OCI-LY7 (cell line): ENCODE measurements at regions not wholly inside any gene's neighbourhood (a gene's known extent, or its start where the extent isn't known, plus 50 kb on each side); places are given as distances from the start of the nearest gene placed in this dataset.

ENCODE experiments used
- BruUV-seq: library from RNA; stranded (reverse); fragments of 400-500 nt; replicated peaks from 2 replicates; lab custom pipeline; 2021; lab: Mats Ljungman, UMichigan
- CTCF ChIA-PET: fragments of 300-600 bp; sonication (Branson Sonifier 250); formaldehyde crosslinking; loops from one replicate; lab custom pipeline; 2022; ENCODE audit warnings: antibody characterized with exemption; ENCODE audit not compliant: unreplicated experiment; lab: Charles Lee
- POLR2A ChIA-PET: fragments of 300-600 bp; sonication (Branson Sonifier 250); formaldehyde crosslinking; loops from one replicate; lab custom pipeline; 2022; ENCODE audit warnings: antibody characterized with exemption; lab: Charles Lee
- DNase-seq: peaks from one replicate; pipeline ENCODE4 v3.0.0-alpha.2; 2015; ENCODE audit warnings: low spot score
- H2AFZ ChIP-seq: fragments of 200-600 bp; sonication (generic), shearing (Covaris generic); 2 replicates; pipeline ENCODE4 v1.6.1; 2014; ENCODE audit warnings: mild to moderate bottlenecking, antibody characterized with exemption, low read length, moderate library complexity
- H3K27ac ChIP-seq: fragments of 200-600 bp; sonication (generic); 2 replicates; pipeline ENCODE4 v1.5.1; 2014; ENCODE audit warnings: mixed run types, low read depth, mild to moderate bottlenecking, moderate library complexity, low read length, inconsistent platforms; ENCODE audit not compliant: poor library complexity, severe bottlenecking
- H3K36me3 ChIP-seq: fragments of 200-600 bp; sonication (generic); 2 replicates; pipeline ENCODE4 v1.6.1; 2014; ENCODE audit warnings: mild to moderate bottlenecking, antibody characterized with exemption, low read length, moderate library complexity, mixed read lengths; ENCODE audit not compliant: insufficient read depth
- H3K4me1 ChIP-seq: fragments of 200-600 bp; sonication (generic); 2 replicates; pipeline ENCODE4 v1.5.1; 2014; ENCODE audit warnings: mild to moderate bottlenecking, low read length; ENCODE audit not compliant: insufficient read depth, poor library complexity, severe bottlenecking
- H3K4me2 ChIP-seq: fragments of 200-600 bp; sonication (generic); 2 replicates; pipeline ENCODE4 v1.6.1; 2014; ENCODE audit warnings: mild to moderate bottlenecking, low read length
- H3K4me3 ChIP-seq: fragments of 200-600 bp; sonication (generic); 2 replicates; pipeline ENCODE4 v1.5.1; 2014; ENCODE audit warnings: mild to moderate bottlenecking, low read depth, low read length; ENCODE audit not compliant: poor library complexity, severe bottlenecking
- H3K79me2 ChIP-seq: fragments of 200-600 bp; sonication (generic); 2 replicates; pipeline ENCODE4 v1.6.1; 2016; ENCODE audit warnings: low read depth, mild to moderate bottlenecking, low read length, moderate library complexity, mixed read lengths; ENCODE audit not compliant: insufficient read depth
- H3K9me2 ChIP-seq: fragments of 200-600 bp; sonication (generic); 2 replicates; pipeline ENCODE4 v1.6.1; 2016; ENCODE audit warnings: mild to moderate bottlenecking, low read length, mixed read lengths; ENCODE audit not compliant: insufficient read depth
- H3K9me3 ChIP-seq: fragments of 200-600 bp; sonication (generic); 2 replicates; pipeline ENCODE4 v1.6.1; 2014; ENCODE audit warnings: mild to moderate bottlenecking, mixed run types, low read length, mixed read lengths
- H4K20me1 ChIP-seq: fragments of 200-600 bp; sonication (generic); 2 replicates; pipeline ENCODE4 v1.6.1; 2014; ENCODE audit warnings: mild to moderate bottlenecking, antibody characterized with exemption, low read length, moderate library complexity, mixed read lengths; ENCODE audit not compliant: insufficient read depth
- CTCF ChIP-seq: fragments of 200-600 bp; sonication (generic); conservative IDR thresholded peaks from 2 replicates; pipeline ENCODE4 v1.5.1; 2014; ENCODE audit warnings: mild to moderate bottlenecking, antibody characterized with exemption, low read length, moderate library complexity, mixed read lengths
- EZH2phosphoT487 ChIP-seq: fragments of 200-600 bp; sonication (generic); IDR thresholded peaks from 2 replicates; pipeline ENCODE4 v1.6.1; 2018; ENCODE audit warnings: low read depth, borderline replicate concordance, mild to moderate bottlenecking, mixed run types, antibody characterized with exemption, low read length, moderate library complexity, mixed read lengths
- intact Hi-C: fragments of 100-400 bp; cut with micrococcal nuclease; formaldehyde crosslinking; loops from one replicate; pipeline ENCODE4 v1.10.0; 2022; ENCODE audit not compliant: unreplicated experiment

- no peak for TF ChIP-seq CTCF
- TF ChIP-seq EZH2phosphoT487, result no peak
- Histone ChIP-seq H3K79me2 (no peaks in the 10 kb centered on the region), H3K4me1 (no peaks in the 10 kb centered on the region), H3K9me3 (peaks cover 1% of the 10 kb centered on the region; the same call in 1 of the 2 replicates), H2AFZ (no peak overlapping the region), H3K4me3 (no peak overlapping the region), H4K20me1 (no peaks in the 10 kb centered on the region), H3K4me2 (no peak overlapping the region), H3K27ac (no peak overlapping the region), H3K36me3 (no peaks in the 10 kb centered on the region), H3K9me2 (no peaks in the 10 kb centered on the region)
- DNase-seq, result no peak
- BruUV-seq, result no TSS peak
- POLR2A ChIA-PET, result no interaction called here
- CTCF ChIA-PET, result no interaction called here
- intact Hi-C loops, result no loop called here
Observed at GRCh38 chr21:22544747-22545146, 1546.5 kb downstream of the NCAM2 start.

- Histone ChIP-seq H3K4me3 (no peak overlapping the region), H3K4me1 (no peaks in the 10 kb centered on the region), H2AFZ (no peak overlapping the region), H3K4me2 (no peak overlapping the region), H3K27ac (no peak overlapping the region), H3K79me2 (no peaks in the 10 kb centered on the region), H3K36me3 (no peaks in the 10 kb centered on the region), H3K9me2 (no peaks in the 10 kb centered on the region), H4K20me1 (no peaks in the 10 kb centered on the region), H3K9me3 (no peaks in the 10 kb centered on the region)
- ChIA-PET POLR2A (no interaction called here), CTCF (no interaction called here)
- DNase-seq, result no peak
- TF ChIP-seq CTCF, result no peak
- TF ChIP-seq EZH2phosphoT487, result no peak
- no TSS peak for BruUV-seq
- intact Hi-C loops, result no loop called here
Observed at GRCh38 chr21:22552390-22552789, 1554.2 kb downstream of the NCAM2 start.

- ChIA-PET POLR2A (no interaction called here), CTCF (no interaction called here)
- DNase-seq, result no peak
- Histone ChIP-seq H3K9me2 (no peaks in the 10 kb centered on the region), H3K9me3 (no peaks in the 10 kb centered on the region), H3K4me2 (no peak overlapping the region), H2AFZ (no peak overlapping the region), H3K36me3 (no peaks in the 10 kb centered on the region), H3K4me1 (no peaks in the 10 kb centered on the region), H3K79me2 (no peaks in the 10 kb centered on the region), H3K27ac (no peak overlapping the region), H3K4me3 (no peak overlapping the region), H4K20me1 (no peaks in the 10 kb centered on the region)
- intact Hi-C loops, result no loop called here
- TF ChIP-seq EZH2phosphoT487, result no peak
- TF ChIP-seq CTCF, result no peak
- BruUV-seq, result no TSS peak
Observed at GRCh38 chr21:22554690-22555316, 1556.6 kb downstream of the NCAM2 start.
